CD4-positive, alpha-beta T cell treated with Interleukin-4 for 1 hour (primary cell): ENCODE measurements at regions not wholly inside any gene's neighbourhood (a gene's known extent, or its start where the extent isn't known, plus 50 kb on each side); places are given as distances from the start of the nearest gene placed in this dataset.
A peak's percentile ranks its signal among the peaks of the same experiment; 100 is the strongest.
"Not testable (repeated sequence)": the region's sequence is repeated elsewhere in the genome, so short reads cannot be mapped to it uniquely, and the experiment has no call there.

Experiments used
- DNase-seq, 2 donors: peaks; one replicate each; pipeline ENCODE4 v3.0.0-alpha.2; 2020 to 2022

DNA sequence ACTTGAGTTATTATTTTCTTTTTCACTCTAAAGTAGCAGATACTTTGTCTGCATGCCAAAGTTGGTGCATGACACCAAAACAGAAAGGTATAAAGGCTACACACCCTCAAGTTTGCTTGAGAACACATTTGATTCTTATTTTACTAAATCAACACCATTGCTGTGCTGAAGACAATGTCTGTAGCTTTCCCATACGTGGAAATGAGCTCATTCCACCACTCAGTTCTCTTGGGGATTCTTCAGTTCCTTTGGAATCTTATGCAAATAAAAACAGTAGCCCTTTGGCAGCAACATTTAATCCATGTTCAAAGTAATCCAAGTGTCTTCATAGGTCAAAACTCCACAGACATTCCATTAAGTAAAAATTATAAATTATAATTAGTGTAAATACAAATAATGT lies 264.9 kb downstream of the TLE1 start:
- DNase-seq: no peak

DNA sequence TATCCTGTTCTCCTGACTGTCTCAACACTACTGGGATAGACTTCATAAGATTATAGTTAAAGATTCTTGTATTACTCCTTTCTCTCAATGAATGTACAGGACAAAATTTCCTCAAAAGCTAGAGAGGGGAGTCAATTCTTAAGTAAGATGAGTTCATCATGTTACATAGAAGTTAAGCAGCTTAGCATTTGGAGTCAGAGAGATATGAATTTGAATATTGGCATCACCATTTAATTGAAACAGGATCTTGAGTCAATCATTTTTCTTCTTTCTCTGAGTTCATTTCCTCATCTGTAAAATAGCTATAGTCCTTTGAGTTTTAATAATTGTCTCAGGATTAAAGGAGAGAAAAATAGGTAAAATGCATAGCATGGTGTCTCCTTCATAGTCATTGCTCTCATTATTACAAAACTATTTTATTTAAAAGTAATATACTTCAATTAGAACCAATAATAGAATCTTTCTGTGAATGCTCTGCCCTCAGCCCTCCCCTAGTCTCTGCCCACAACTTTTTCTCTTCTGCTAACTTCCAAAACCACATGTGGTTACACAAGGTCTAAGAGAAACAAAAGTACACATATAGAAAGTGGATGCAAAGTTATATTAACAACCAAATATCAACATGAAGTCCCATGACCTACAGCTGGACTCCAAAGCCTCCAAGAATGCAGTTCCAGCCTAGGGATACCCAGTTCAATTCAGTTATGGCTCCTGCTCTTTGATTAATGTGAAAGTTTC lies 265.6 kb downstream of the TLE1 start:
- DNase-seq: no peak

DNA sequence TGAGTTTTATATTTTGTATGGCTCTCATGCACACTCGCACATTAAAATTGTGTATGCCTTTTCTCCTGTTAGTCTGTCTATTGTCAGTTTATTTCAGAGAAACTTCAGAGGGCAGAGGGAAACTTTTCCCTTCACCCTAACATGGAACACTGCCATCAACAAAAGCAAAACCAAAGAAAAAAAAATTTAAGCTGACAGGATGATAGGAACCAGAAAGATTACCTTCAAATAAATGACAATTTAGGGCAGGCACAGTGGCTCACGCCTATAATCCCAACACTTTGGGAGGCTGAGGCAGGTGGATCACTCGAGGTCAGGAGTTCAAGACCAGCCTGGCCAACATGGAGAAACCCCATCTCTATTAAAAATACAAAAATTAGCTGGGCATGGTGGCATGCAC lies 268.3 kb downstream of the TLE1 start:
- DNase-seq: not testable (repeated sequence)

DNA sequence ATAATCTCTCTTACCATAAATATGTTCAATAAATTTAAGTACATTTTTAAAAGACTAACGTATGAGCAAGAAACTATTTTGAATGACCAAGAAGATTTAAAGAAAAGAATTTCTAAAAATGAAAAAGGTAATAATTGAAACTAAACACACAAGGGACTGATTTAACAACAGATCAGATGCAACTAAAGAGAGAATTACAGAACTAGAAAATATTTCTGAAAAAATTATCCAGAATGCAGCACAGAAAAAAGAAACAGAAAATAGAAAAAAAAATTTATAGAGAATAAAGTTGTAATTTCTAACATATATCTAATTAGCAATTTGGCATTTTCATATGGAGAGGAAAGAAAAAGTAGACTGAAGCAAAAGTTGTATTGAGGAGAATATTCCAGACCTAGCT lies 269.3 kb downstream of the TLE1 start:
- no peak for DNase-seq

DNA sequence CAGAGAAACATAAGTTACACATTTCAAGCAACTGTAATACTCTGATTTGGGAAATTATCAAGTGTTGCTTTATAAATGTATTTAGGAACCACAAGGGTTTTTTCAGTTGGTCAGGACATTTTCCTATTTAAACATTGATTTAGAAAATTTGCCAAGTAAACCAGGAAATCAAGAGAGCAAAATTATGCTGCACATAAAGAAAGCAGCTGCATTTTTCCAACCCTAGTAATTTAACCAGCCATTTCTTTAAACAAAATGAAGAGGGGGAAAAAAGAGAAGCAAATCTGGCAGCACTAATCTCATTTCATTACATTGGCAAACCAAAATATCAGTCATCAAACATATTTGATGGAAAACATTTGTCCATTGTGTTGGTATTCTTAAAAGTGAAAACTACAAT lies 271.4 kb downstream of the TLE1 start:
- DNase-seq: no peak

DNA sequence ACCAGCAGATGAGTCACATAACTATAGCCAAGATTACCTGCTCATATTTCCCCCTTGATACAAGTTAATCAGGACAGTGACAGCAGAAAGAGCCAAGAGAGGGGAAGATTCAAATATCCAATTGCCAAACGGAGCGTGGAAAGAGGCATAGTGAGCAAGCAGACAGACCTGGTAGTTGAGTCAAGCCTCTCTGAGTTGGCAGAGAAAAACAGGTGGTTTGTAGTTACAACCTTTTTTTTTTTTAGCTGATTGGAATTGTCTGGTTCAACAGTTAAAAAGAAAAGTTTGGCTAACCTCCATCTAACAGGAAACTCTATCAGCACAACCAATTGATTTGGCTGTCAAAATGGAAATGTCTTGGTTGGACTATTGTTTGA lies 272.1 kb downstream of the TLE1 start:
- no peak for DNase-seq

DNA sequence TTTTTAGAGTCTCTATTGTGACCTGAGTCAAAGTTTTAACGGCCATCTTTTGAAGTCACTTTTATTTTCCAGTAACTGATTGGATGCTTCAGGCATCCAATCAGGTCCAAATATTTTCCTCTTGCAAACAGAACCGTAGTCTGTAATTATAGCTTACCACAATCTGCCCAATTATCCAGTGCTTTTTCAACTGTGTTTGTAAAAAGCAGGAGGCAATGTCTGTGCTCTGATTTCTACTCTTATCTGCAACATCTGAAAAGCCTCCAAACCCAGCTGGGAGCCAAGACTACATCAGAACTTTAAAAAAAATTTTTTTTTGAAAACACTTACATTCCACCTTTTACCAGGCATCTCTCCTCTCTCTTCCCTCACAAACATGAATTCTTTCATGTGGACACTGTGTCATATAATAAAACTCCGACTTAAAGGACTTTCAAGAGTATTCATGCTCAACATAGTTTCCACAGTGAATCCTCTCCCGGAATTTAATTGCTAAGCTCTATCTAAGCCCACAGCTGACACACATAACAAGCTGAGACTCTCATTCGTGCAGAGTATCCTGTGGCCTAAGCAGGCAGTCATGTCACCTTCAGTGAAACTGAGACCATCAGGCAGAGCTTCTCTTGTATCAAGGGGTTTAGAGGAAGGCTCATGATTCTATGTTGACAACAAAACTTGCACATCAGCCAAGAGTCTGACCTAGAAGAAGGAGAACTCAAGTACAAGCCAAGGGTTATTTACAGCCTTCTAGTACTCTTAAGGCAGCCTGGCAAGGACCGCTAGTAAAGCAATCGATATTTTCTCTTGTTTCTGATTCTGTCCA lies 272.7 kb downstream of the TLE1 start:
- no peak for DNase-seq

DNA sequence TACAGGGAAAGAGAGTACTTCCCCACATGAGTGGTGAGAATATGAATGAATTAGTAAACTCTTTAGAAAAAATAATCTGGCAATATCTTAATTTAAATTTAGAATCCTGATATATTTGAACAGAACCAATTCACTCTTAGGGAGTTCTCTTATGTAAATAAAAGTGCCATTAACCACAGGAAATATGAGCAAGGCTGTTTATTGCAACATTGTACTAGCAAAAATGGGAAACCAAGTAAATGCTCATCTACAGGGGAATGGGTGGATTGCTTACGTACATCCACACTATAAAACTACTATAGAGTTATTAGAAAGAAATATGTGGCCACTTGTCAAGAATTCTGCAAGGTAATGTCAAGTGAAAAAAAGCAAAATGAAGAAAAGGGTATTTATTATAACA lies 274.5 kb downstream of the TLE1 start:
- DNase-seq: no peak

DNA sequence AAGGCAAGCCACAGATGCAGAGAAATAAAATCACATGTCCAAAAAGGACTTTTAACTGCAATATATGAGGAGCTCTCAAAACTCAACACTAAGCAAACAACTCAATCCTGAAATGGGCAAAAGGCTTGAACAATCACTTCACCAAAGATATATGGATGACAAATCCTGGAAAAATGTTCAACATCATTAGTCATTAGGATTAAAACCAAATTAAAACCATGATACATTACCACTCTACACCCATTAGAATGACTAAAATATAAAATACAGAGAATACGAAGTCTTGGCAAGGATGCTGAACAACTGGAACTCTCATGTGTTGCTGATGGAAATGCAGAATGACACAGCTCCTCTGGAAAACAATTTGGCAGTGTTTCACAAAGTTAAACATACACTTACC lies 277.4 kb downstream of the TLE1 start:
- DNase-seq: no peak

DNA sequence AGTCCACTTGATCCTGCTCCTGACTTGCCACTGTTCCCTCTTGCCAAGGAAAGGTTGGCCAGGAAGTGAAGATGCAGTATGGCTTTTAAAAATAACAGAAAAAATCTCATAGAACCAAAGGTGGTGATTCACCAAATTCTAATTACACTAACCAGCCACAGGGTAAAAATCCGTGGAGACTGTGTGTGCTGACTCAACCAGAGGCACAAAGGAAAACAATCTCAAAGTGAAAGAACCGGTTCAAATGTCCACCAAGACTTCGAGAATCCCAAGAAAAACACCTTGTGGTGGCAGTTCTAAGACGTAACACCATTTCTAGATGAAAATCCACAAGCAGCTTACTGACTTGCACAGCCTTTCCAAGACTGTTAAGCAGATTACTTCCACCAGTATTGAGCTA lies 279.1 kb downstream of the TLE1 start:
- DNase-seq: no peak

DNA sequence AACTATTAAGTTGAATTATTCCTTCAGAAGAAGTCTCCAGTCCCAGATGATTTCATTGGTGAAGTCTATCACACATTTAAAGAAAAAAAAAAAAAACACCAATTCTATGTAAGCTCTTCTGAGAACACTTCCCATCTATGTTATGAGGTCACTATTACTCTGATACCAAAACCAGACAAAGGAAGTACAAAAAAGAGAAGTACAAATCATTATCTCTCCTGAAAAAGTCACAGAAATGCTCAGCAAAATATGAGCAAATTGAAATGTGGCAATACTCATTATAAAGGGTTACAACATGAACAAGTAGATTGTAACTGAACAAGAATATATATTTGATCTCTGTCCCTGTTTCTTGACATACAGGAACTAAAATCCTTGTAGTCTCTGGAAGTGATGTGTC lies 280.4 kb downstream of the TLE1 start:
- DNase-seq: peak in 1 of 2 donors; percentile 2

DNA sequence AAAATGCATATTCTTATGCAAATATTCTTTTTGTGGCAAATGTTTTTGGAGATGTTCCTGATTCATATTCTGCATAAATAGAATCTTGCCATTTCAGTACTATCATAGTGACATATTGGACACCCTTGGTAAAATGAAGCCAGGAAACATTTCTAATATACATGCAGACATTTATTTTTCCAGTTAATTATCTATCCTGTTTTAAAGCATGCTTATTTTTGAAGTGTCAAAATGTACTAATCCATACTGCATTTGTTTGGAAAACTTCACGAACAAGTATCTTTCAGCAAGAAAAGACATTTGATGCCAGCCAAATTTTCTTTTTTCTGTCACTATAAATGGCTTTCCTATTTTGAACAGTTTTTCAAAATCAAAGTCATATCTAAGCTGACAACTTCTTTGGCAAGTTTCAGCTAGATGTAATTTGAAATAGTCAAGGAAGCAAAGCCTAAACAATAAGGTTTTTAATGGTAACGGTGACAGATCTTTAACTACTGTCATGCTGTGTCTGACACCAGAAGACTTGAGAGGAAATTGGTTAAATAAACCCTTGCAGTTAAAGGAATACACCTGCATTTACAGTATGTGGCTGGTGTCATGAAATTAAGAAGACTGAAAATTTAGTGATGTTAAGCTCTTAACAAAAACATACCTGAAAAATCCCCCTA lies 284.3 kb downstream of the TLE1 start:
- DNase-seq: no peak

DNA sequence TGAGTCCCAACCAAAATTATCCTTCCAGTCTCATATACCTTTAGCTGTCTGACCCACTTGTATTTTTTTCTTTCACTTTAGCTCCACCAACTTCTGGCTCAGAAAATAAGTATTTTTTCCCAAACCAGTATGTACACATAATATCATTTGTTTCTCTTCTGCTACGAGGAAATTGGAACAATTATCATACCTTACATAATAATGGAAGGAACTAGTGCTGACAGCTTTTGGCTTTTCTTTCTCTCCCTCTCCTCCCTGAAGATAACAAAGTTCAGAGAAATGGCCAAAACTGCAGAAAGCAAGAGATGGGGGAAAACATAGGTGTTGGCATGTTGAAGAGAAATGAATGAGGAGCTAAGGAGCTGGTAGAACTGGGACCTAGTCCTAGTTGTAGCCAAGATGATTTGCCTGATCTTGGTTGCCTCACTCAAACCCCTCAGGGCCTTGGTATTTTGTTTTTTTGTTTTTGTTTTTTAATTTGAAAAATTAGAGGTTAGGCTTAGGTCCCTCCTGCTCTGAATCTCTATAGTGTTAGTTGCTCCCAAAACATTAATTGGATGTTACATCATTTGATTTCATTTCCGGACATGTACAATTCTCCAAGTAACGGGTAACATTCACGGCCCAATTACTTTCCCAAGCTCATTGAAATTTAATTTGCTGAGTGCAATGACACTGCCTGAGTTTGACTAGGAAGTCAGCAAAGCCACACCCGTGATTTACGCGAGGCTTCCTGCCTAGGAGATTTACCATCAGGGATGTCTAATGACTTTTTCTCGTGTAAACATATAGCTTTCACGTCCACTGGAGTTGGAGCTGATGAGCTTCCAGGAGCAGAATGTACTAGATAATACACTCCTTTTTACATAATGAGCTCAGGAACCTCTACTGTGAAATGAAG lies 291.6 kb downstream of the TLE1 start:
- no peak for DNase-seq

DNA sequence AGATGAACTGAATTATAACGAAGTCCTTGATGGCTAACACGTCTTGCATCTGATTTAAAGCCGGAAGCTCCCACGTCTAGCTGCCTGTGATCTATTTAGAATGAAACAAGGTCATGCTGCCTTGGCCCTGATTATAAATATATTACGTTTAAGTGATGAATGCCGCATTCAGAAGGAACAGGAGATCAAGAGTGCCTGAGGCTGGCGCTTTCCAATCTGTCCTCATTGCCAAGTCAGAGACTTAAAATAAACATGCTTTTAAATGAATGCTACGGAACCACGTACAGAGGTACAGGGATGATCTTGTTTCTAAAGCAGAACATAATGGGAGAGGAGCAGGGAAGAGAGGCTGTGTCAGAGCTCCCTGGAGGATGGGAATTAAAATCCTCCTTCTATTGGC lies 292.8 kb downstream of the TLE1 start:
- DNase-seq: no peak

DNA sequence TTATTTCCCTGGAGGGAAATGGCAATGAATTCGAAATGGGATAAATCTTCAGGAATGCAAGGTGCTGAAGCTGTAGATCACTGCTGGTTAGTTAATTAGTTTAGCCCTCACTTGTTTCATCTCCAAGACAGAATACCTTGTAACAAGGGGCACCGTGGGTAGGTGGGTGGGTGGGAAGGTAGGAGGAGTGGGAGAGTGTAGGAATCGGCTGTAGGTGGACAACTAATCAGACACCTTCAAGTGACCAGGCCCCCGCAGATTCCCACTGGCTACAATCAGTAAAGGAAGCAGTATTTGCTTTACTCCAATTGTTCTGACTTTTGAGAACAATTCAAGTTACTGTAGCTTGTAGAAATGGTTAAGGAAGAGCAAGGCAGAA lies 293.7 kb downstream of the TLE1 start:
- DNase-seq: no peak

DNA sequence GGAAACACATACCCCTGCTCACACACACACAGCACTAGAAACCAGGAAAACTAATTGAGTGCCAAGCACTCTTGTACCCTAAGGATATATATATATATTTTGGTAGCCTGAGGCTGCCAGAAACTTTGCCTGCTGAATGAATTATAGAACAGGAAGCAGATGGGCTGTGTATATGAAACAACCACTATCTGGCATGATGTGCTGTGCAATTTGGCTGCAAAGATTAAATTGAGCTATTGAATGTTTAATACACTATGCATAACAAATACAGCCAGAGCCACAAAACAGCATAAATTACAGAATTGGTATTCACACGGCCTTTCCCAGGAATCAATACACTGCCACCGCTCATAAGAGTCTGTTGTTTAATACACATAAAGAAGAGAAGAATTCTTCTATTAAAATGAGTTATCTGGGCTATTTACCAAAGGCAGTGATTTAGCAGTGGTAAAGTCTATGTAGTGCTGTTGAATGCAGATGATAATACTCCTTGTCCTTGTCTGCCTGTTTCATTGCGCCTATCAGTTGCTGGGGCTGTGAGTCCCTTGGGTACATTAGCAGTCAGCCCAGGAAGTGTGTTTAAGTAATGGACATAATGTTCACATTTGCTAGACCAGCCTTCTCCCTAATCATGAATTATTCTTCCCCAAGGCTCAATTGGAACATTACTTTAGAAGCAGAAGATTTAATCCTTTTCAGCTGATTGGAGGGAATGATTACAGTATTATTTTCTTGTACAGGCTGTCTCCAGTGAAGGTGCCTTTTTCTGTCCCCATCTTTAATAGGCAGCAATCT lies 294.3 kb downstream of the TLE1 start:
- DNase-seq: no peak

DNA sequence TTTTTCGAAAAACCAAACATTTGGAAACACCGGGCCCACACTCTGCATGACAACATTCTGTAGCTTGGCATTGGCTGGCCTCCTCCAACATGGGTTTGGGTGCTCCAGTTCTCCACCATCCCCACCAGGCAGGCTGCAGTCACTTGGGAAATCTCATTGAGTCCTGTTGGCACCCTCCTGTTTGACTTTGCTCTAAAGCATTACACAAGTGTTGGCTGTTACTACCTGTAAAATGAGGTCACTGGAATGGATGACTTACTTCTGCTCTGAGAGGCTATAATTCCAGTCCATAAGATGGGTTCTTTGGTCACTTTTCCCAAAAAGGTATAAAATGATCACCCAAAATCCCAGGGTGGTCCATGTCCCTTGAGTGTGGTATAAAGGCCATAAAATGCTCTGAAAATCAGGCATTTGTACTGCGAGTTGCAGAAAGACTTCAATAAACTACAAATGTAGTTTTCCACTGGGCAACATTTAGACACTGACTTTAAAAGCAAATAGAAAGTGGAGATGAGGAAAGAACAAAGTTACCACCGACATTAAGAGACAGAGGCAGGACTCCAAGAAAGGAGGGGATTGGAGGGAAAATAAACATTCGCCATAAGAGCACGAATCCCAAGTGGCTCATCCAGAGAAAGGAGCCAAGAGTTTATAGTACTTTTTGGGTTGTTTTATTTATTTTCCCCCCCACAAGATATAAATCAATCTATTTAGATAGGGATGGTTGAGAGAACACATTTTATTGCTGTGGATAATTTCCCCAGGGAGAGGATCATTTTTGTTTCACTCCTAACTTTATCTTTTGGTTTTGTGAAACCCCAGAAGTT lies 295.1 kb downstream of the TLE1 start:
- DNase-seq: no peak

DNA sequence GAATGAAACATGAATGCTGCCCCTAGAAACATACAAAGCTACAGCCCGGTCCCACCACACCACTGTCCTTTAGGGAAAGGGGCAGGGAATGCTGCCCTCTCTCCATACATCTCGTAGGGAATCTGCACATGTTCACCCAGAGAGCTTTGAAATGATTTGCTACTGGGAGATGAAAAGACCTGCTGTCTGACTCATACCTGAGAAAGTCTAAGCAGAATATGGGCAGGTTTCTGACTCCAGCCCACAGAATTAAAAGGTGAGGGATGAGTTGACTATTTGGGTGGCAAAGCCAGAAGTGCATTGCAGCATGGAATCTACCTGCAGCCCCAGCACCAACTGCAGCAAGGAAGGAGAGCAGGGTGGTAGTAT lies 297.9 kb downstream of the TLE1 start:
- DNase-seq: no peak

DNA sequence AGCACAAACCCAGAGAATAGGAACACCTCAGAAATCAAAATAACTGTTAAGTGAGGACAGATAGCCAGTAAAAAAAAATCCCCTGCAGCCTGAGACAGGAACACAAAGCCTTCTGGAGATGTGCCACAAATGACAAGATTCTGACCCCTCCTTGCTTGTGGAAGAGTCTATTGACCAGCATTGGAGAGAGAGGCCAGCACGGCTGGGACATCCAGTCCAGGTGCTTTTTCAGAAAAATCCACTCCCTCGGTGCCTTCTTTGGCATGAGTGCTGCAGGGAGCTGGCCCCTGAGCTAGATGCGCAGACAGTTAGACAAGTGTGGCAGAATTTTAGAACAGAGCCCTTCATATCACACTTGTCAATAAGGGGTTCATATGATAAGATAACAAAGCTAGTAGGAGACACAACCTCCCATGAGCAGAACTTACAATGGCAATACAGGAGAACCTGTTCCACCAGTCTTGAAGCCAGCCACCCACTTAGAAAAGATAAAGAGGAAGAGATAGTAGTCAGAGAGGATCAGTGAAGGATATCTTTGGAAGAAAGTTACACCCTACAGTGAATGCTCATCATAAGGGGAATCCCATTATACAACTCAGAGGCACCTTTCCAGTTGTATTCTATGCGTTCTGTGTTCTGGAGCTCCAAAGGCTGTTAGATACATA lies 298.4 kb downstream of the TLE1 start:
- no peak for DNase-seq

DNA sequence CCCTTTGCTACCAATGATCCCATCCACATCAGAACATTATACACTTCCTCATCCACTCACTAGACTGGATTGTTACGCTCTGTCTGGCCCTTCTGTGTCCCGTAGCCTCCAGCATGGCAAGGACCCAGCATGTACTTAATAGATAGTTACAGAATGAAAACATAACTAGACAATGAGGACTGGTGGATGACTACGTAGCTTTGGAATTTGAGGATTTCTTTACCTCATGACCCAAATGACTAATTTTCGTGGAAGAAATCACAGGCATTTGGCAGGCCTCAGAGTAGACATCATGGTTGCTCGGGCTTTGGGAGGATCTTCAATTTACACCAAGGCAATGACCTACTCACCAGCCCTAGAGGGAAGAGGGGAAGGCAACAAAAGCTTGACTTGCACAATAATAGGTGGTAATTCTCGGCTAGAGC lies 299.8 kb downstream of the TLE1 start:
- DNase-seq: no peak

DNA sequence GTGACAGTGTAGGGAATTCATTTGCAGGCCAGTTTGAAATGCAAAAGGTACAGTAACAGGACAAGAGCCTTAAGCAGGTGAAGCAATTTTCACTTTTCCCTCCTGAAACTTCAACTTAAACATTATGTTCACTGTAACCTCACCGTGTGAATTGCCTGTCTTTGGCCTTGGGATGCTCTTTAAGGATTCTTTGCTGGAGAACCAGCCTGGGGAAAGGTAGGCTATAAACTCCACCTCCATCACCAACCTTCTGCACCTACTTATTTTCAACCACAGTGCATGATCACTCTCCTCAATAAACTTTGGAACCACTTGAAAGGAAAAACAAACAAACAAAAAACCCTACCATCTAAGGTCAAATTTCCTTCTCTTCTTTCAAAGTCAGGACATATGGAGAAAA lies 300.5 kb downstream of the TLE1 start:
- DNase-seq: no peak
